A204.1 (cell line): ENCODE measurements at regions not wholly inside any gene's neighbourhood (a gene's known extent, or its start where the extent isn't known, plus 50 kb on each side); places are given as distances from the start of the nearest gene placed in this dataset.
"Not testable (repeated sequence)": the region's sequence is repeated elsewhere in the genome, so short reads cannot be mapped to it uniquely, and the experiment has no call there.

Source experiments
- FAIRE-seq: peaks from 2 replicates; lab custom pipeline; 2012; peaks lifted over from hg19 to GRCh38; lab: Jason Lieb, UNC

DNA sequence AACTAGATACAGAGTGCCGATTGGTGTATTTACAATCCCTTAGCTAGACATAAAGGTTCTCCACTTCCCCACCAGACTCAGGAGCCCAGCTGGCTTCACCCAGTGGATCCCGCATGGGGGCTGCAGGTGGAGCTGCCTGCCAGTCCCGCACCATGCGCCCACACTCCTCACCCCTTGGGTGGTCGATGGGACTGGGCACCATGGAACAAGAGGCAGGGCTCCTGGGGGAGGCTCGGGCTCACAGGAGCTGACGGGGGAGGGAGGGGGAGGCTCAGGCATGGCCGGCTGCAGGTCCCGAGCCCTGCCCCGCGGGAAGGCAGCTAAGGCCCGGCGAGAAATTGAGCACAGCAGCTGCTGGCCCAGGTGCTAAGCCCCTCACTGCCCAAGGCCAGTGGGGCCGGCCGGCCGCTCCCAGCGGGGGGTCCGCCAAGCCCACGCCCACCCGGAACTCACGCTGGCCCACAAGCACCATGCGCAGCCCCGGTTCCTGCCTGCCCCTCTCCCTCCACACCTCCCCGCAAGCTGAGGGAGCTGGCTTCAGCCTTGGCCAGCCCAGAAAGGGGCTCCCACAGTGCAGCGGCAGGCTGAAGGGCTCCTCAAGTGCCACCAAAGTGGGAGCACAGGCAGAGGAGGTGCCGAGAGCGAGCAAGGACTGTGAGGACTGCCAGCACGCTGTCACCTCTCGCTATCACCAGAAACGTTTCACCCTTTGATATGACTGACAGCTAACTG lies 1213.1 kb downstream of the SUCLG1 start:
- not testable (repeated sequence) for FAIRE-seq

DNA sequence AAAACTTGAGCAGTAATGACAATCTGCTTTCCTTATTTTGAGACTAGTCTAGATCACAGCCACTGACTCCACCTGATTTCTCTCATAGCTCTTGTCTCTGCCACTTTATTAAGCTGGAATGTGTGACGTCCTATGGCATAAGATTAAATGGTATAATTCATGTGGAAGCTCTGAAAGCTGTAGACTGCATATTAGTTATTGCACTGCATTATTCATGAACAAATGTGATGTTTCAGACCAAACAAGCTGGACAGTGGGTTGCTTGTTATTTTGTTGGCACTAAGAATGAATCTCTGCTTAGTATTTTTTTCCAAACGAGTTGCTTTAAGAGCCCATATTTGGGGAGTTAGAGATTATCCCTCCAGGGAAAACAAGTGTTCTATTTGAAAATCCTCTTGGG lies 1218.5 kb downstream of the SUCLG1 start:
- FAIRE-seq = no peak

DNA sequence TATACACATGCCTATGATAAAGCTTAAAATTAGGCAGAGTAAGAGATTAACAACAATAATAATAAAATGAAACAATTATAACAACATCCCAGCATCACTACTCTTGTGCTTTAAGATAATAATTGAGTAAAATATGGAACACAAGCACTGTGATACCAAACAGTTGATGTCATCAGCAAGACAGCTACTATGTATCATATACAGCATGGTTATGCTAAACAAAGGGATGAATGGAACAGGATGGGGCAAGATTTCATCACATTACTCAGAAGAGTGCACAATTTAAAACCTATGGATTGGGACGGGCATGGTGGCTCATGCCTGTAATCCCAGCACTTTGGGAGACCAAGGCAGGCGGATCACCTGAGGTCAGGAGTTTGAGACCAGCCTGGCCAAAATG lies 1221.0 kb downstream of the SUCLG1 start:
- FAIRE-seq = no peak

DNA sequence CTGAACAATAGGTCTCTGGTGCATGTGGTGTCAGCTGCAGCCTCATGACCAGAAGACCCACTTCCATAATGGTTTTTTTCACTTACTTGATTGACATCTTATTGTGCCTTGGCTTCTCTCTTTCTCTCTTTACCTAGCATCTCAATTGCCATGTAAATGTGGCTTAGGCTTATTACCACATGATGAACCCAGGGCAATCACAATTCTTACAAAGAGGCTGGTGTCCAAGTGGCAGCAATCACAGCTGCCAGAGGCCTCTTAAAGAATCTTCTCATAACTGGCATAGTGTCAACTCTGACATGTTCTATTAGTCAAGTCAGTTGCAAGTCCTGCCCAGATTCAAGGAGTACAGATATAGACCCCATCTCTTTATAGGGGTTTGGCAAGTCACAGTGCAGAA lies 1224.8 kb downstream of the SUCLG1 start:
- no peak for FAIRE-seq

DNA sequence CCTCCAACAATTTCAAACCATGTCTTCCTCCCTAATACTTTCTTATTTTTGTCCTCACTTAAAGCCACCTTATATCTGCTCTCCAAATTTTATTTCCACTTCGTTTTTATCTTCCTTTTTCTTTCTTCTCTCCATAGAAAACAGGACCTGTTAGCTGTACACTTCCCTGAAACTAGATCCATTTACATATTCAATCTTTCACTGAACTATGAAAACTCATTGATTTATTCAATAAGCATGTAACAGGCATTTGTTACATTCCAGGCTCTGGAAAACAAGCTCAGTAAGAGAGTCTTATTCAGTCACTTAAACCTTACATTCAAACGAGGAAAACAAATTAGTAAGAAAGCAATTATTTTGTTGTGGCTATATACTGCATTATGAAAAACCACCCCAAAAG lies 1225.3 kb downstream of the SUCLG1 start:
- FAIRE-seq = no peak

DNA sequence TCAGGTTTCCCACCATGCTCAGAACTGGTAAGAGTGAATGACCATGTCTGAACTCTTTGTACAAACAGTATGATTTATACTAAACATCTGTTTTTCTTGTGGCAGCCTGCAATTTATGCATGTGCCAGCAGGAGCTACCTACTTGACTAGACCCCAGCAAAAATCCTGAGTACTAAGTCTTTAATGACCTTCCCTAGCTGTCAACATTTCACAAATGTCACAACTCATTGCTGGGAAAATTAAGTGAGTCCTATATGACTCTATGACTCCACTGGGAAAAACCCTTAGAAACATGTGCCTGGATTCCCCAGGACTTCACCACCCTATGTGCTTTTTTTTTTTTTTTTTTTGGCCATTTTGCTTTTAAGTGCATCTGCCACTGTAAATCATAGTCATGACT lies 1225.8 kb downstream of the SUCLG1 start:
- no peak for FAIRE-seq

DNA sequence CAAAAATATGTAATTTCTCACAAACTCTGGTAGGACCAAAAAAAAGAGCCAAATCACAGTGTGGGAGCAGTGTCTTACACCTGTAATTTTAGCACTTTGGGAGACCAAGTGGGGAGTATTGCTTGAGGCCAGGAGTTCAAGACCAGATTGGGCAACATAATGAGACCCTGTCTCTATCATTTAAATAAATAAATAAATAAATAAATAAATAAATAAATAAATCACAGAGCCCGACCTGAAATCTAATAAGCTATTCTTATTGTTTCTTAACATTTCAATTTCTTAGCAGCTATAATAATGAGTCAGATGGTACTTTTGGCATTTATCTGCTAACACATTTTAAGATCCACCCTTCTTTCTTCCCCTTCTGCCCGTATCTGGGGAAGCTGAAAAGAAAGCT lies 1229.6 kb downstream of the SUCLG1 start:
- FAIRE-seq = no peak

DNA sequence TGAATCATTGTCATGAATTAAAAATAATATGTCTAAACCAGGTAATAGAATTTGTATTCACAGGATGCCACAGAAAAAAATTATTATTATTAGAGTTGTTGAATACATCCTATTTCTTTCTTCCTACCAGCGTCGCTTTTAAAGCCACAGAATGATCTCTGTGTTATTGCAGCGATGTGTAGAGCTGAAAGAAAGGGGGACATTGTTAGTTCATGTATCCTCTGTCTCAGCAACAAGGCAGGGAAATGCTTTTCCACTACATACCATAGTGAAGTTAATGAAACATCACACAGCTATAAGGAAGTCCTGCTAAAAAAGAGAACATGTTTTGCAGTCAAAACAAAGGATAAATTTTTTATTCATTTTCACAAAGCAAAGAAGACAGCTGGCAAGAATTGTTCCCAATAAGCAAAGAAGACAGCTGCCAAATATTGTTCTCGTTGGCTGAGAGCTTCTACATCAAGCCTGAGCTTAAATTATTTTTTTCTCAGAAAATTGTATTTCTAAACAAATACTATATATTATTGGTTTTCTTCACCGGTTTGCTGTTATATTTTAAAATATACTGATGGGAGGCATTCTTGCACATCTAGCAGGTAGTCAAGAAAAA lies 1234.4 kb downstream of the SUCLG1 start:
- no peak for FAIRE-seq

DNA sequence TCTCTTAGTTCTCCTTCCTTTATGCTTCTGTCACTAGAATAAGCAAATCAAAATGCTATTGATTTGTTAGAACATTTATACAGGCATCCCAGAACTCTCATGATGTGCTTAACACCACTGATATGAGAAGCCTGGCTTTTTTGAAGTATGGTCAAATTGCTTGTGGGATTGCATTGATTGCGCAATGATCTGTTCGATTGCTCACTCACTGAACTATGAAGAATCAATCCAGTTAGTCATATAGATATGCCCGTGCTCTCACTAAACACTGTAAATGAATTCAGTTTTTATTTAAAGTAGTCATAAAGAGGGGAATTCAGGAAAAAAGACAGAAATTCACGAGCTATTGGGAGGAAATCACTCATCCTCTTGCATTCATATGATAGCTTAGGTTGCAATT lies 1237.8 kb downstream of the SUCLG1 start:
- no peak for FAIRE-seq

DNA sequence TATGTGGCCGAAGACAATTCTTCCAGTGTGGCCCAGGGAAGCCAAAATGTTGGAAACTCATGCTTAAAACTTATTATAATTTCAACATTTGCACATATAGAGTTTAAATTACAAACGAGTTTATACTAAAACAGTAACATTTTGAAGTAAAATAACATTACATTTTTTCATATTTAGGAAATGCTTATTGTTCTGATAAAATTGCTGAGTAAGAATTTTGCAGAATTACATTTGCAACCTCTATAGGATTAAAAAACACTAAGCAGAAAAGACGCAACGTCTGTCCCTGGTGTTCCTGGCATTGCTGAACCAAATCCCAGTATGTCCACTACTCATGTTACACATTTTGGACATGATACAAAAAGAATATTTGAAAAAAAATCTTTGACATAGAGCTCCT lies 1241.2 kb downstream of the SUCLG1 start:
- FAIRE-seq = no peak

DNA sequence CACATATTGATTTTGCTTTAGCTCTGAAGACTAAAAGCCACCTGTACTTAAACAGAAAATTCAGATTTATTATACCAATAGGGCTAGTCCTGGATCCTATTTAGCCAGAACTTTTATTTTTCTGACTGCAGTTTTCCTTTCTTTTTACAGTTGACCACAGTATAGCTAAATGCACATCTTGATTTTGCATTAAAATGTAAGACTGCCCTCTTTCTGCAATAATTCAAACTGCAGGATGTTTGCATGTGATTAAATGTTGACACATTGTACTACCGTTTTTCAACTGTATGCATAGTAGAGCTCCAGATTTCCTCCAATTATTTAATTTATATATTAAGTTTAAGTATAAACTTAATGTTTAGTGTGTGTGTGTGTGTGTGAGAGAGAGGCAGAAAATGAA lies 1262.9 kb downstream of the SUCLG1 start:
- peak; percentile 96 for FAIRE-seq

DNA sequence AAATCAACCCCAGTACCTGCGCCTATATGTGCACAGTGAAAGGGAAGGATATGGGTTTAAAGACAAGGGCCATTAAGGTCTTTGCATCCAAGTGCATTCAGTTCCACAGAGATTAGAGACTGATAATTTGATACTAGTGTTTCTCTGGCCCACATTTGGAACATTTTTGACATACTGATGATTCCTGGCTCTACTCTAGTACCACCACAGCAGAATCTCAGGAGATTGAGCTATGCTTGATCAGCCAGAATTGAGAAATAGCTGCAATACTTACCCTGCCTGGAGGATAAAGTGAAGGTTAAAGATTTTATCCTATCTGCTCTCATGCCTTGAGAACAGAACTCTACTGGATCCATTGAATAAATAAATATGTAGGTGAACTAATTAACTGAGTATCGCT lies 1267.8 kb downstream of the SUCLG1 start:
- FAIRE-seq = no peak

DNA sequence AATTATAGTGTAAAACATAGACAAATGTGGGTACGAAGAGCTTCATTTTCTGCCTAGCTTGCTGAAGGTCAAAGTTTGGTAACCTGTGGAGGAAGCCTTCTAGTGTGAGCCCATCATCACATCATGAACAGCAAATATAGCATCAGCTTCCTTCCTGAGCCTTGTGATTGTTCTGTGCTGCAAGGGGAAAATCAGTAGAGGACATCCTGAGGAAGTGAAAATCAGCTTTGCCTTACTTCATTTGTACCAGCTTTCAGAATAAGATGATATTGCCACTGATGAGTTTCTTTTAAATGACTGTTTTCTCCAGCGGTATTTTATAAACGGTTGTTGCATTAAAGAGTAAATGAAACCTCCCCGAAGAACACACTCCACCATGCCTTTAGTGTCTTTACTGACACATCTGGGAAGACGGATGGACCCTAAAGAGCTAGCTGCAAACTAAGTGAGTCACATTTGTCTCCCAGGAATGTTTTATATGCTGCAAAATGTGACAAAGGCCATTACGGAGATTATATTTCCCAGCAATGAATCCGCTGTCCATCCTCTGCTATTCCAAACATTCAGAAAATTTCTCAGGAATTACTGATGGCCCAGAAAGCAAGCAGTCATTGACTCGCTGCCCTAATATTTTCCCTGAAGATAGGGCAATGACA lies 1272.8 kb downstream of the SUCLG1 start:
- FAIRE-seq = no peak

DNA sequence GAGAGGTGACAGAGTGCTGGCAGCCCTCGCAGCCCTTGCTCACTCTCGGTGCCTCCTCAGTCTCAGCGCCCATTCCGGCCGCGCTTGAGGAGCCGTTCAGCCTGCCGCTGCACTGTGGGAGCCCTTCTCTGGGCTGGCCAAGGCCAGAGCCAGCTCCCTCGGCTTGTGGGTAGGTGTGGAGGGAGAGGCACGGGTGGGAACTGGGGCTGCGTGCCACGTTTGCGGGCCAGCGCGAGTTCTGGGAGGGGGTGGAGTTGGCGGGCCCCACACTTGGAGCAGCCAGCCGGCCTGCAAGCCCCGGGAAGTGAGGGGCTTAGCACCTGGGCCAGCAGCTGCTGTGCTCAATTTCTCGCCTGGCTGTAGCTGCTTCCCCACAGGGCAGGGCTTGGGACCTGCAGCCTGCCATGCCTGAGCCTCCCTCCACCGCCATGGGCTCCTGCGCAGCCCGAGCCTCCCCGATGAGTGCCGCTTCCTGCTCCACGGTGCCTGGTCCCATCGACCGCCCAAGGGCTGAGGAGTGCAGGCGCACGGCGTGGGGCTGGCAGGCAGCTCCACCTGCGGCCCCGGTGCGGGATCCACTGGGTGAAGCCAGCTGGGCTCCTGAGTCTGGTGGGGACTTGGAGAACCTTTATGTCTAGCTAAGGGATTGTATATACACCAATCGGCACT lies 1278.1 kb downstream of the SUCLG1 start:
- not testable (repeated sequence) for FAIRE-seq

DNA sequence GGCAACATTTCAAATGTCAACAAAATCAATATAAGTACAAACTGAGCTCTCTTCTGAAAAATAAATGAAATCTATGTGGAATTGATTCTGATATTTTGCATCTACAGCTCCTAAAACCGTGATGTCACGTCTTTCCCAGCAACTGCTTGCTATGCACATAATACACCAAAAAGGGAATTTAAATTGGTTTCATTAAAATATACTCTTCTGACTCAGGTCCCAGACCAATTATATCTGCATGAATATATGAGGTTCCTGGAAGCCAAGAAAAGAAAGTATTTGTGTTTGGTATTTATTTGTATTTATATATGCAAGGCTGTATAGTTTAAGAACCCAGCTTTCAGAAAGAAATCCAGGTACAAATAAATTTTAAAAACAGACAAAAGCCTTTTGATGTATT lies 1282.5 kb downstream of the SUCLG1 start:
- FAIRE-seq = no peak

DNA sequence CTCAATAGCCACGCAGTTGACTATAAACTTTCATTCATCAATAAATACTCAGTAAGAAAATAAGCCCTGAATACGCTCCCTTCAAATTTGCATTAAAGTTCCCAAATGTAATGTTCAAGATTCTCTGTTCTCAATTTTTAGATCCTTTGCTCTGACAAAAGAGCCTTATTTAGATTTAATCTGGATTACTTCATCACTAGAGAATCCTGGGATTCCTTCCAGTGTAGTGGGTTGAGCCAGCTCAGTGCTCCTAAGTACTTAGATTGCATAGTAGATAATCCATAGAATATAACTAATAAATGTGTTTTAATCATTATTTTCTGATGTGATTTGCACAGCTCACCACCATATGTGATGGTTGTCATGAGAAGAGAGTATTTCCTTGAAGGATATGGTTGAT lies 1286.2 kb downstream of the SUCLG1 start:
- FAIRE-seq = no peak

DNA sequence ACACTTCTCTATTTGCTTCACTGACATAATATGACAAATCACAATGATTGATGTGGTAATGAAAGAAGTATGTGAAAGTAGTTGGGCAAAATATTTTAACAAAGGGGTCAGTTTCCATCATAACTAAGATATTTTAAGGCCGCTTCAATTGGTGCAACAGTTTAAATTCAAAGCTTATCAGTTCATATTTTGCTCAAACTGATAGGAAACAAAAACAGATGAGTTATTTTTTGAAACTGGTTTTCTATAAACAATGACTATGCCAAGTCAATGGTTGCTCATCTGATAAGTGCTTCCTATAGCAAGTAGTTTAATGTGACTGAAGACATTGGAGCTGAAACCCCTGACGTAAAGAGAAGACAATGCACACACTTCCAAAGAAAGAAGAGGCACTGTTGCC lies 1290.7 kb downstream of the SUCLG1 start:
- no peak for FAIRE-seq

DNA sequence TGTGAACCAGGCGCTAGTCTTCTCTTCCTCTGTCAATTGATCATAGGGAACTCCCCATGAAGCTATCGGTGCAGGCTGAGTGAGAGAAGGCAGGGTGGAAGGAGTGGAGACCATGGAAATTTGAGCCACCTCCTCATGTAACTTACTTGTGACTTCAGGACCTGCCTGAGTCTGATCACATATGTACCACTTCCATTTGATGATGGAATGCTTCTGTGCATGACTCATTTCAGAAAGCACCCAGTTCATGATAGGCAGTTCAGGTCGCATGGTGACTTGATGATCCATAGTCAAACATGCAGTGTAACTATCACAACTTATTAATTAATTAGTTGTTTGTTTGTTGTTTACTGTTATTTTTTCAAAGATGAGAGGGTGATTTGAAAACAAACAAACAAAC lies 1296.7 kb downstream of the SUCLG1 start:
- no peak for FAIRE-seq

DNA sequence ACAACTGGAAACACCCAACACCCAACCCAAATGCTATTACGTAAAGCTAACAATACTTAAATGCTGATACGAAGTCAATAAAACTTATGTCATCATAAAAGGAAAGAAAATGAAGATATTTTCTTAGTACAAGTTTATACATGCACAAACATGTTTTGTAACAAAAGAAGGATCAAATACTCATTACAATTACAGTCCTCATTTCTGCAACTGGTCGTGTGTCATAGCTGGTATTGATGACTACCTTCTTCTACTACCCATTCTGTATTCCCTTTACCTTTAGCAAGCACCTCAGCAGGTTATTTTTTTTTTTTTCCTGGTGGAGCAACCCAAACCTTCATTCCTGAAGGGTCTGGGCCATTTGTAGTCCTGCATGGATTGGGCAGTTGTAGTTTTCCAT lies 1298.5 kb downstream of the SUCLG1 start:
- FAIRE-seq = no peak

DNA sequence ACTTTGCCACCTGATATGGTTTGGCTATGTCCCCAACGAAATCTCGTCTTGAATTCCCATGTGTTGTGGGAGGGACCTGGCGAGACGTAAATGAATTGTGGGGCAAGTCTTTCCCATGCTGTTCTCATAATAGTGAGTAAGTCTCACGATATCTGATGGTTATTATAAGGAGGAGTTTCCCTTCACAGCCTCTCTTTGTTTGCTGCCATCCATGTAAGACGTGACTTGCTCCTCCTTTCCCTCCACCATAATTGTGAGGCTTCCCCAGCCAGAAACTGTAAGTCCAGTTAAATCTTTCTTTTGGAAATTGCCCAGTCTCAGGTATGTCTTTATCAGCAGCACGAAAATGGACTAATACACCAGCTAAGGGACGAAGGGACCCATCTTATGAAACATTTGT lies 1303.3 kb downstream of the SUCLG1 start:
- FAIRE-seq = no peak

DNA sequence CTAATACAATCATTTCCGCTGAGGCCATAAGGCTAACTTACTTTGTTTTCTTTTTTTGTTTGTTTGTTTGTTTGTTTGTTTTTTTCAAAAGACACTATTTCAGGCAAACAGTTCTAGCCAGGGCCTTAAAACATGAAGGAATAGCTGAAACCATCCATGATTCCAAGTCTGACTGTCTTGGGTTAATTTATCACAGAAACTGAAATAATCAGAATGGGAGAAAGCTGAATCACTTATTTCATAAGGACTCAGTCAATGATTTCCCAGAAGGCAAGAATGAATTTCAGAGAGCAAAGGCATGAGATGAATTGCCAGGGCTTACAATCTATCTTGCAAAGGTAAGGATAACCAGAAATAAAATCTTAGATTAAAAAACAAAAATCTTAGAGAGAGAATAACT lies 1315.1 kb downstream of the SUCLG1 start:
- no peak for FAIRE-seq

DNA sequence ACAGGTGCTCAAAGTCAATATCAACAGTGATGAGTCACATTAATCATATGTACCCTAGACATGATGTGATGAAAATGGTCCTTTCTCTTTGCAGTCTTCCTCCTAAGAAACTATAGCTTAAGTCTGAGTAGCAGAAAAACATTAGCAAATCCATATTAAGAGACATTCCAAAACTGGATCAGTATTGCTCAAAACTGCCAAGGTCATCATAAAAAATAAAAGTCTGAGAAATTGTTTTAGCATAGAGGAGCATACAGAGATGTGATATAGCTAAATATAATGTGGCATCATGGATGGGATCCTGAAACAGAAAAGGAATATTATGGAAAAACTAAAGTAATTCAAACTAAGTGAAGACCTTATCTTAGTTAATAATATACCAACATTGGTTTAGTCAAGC lies 1316.1 kb downstream of the SUCLG1 start:
- no peak for FAIRE-seq

DNA sequence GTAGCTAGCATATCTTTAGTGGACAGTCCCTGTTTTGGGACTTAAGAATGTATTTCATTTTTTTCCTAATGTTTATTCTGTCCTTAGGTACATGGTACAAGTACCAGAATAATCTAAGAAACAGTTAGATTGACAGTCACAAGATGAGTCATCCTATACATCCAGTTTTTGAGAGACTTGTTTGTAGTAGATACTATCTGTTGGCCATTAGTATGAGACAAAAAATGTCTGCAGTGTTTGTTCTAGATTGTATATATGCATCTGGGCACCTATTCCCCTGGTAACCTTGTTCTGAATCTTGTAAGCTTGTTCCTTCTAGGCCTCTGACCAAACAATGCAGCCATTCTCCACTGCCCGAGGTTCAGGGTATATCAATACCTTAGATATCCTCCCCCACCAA lies 1343.5 kb downstream of the SUCLG1 start:
- no peak for FAIRE-seq
